ENCODE measurements at regions not wholly inside any gene's neighbourhood (a gene's known extent, or its start where the extent isn't known, plus 50 kb on each side); places are given as distances from the start of the nearest gene placed in this dataset.

- Histone ChIP-seq H3K9me3 (ENCODE audit: control insufficient read depth, insufficient read depth, low read length) (no peaks in the 10 kb centered on the region), H3K27ac (ENCODE audit: low read depth, low read length) (no peak overlapping the region), H3K4me3 (ENCODE audit: low read depth, low read length) (no peak overlapping the region), H3K27me3 (ENCODE audit: control insufficient read depth, insufficient read depth, low read length) (no peaks in the 10 kb centered on the region)
- CTCF ChIA-PET = no interaction called here
- DNase-seq (ENCODE audit: low read depth, low spot score) = no peak
- TF ChIP-seq CTCF (IDR thresholded peaks at IDR 0.05; ENCODE audit: low read depth, low read length) = no peak
- POLR2A ChIA-PET = no interaction called here
These were observed 539.6 kb downstream of the SATB2 start for GRCh38 chr2:198917926-198918720.

GRCh38 chr2:198917275-198917674, 540.5 kb downstream of the SATB2 start:
- TF ChIP-seq CTCF (IDR thresholded peaks at IDR 0.05; ENCODE audit: low read depth, low read length) = no peak
- no peak overlapping the region for H3K4me3 ChIP-seq (ENCODE audit: low read depth, low read length)
- ChIA-PET POLR2A (no interaction called here), CTCF (no interaction called here)
- no peak for DNase-seq (ENCODE audit: low read depth, low spot score)
- H3K27ac ChIP-seq (ENCODE audit: low read depth, low read length) = no peak overlapping the region
- H3K27me3 ChIP-seq (ENCODE audit: control insufficient read depth, insufficient read depth, low read length) = no peaks in the 10 kb centered on the region
- H3K9me3 ChIP-seq (ENCODE audit: control insufficient read depth, insufficient read depth, low read length) = no peaks in the 10 kb centered on the region

- Histone ChIP-seq H3K27ac (ENCODE audit: low read depth, low read length) (no peak overlapping the region), H3K27me3 (ENCODE audit: control insufficient read depth, insufficient read depth, low read length) (no peaks in the 10 kb centered on the region), H3K9me3 (ENCODE audit: control insufficient read depth, insufficient read depth, low read length) (no peaks in the 10 kb centered on the region), H3K4me3 (ENCODE audit: low read depth, low read length) (no peak overlapping the region)
- no peak for DNase-seq (ENCODE audit: low read depth, low spot score)
- CTCF ChIA-PET = interaction anchor here (0.6 kb wide), 1 partner anchor 619 kb away, joined by 4 read pairs; no protein-coding TSS in a partner anchor
- TF ChIP-seq CTCF (IDR thresholded peaks at IDR 0.05; ENCODE audit: low read depth, low read length) = no peak
- POLR2A ChIA-PET = no interaction called here
These were observed 541.1 kb downstream of the SATB2 start for GRCh38 chr2:198916548-198917080.

- TF ChIP-seq CTCF (IDR thresholded peaks at IDR 0.05; ENCODE audit: low read depth, low read length) = no peak
- Histone ChIP-seq H3K9me3 (ENCODE audit: control insufficient read depth, insufficient read depth, low read length) (no peaks in the 10 kb centered on the region), H3K27ac (ENCODE audit: low read depth, low read length) (no peak overlapping the region), H3K27me3 (ENCODE audit: control insufficient read depth, insufficient read depth, low read length) (no peaks in the 10 kb centered on the region), H3K4me3 (ENCODE audit: low read depth, low read length) (no peak overlapping the region)
- POLR2A ChIA-PET = no interaction called here
- DNase-seq (ENCODE audit: low read depth, low spot score) = no peak
- CTCF ChIA-PET = no interaction called here
These were observed 544.2 kb downstream of the SATB2 start for GRCh38 chr2:198913394-198914152.

All from AG04450 (cell line).